OCI-LY7 (cell line): ENCODE measurements at regions not wholly inside any gene's neighbourhood (a gene's known extent, or its start where the extent isn't known, plus 50 kb on each side); places are given as distances from the start of the nearest gene placed in this dataset.

ENCODE experiments used
- BruUV-seq: library from RNA; stranded (reverse); fragments of 400-500 nt; replicated peaks from 2 replicates; lab custom pipeline; 2021; lab: Mats Ljungman, UMichigan
- CTCF ChIA-PET: fragments of 300-600 bp; sonication (Branson Sonifier 250); formaldehyde crosslinking; loops from one replicate; lab custom pipeline; 2022; ENCODE audit warnings: antibody characterized with exemption; ENCODE audit not compliant: unreplicated experiment; lab: Charles Lee
- POLR2A ChIA-PET: fragments of 300-600 bp; sonication (Branson Sonifier 250); formaldehyde crosslinking; loops from one replicate; lab custom pipeline; 2022; ENCODE audit warnings: antibody characterized with exemption; lab: Charles Lee
- DNase-seq: peaks from one replicate; pipeline ENCODE4 v3.0.0-alpha.2; 2015; ENCODE audit warnings: low spot score
- H2AFZ ChIP-seq: fragments of 200-600 bp; sonication (generic), shearing (Covaris generic); 2 replicates; pipeline ENCODE4 v1.6.1; 2014; ENCODE audit warnings: mild to moderate bottlenecking, antibody characterized with exemption, low read length, moderate library complexity
- H3K27ac ChIP-seq: fragments of 200-600 bp; sonication (generic); 2 replicates; pipeline ENCODE4 v1.5.1; 2014; ENCODE audit warnings: mixed run types, low read depth, mild to moderate bottlenecking, moderate library complexity, low read length, inconsistent platforms; ENCODE audit not compliant: poor library complexity, severe bottlenecking
- H3K36me3 ChIP-seq: fragments of 200-600 bp; sonication (generic); 2 replicates; pipeline ENCODE4 v1.6.1; 2014; ENCODE audit warnings: mild to moderate bottlenecking, antibody characterized with exemption, low read length, moderate library complexity, mixed read lengths; ENCODE audit not compliant: insufficient read depth
- H3K4me1 ChIP-seq: fragments of 200-600 bp; sonication (generic); 2 replicates; pipeline ENCODE4 v1.5.1; 2014; ENCODE audit warnings: mild to moderate bottlenecking, low read length; ENCODE audit not compliant: insufficient read depth, poor library complexity, severe bottlenecking
- H3K4me2 ChIP-seq: fragments of 200-600 bp; sonication (generic); 2 replicates; pipeline ENCODE4 v1.6.1; 2014; ENCODE audit warnings: mild to moderate bottlenecking, low read length
- H3K4me3 ChIP-seq: fragments of 200-600 bp; sonication (generic); 2 replicates; pipeline ENCODE4 v1.5.1; 2014; ENCODE audit warnings: mild to moderate bottlenecking, low read depth, low read length; ENCODE audit not compliant: poor library complexity, severe bottlenecking
- H3K79me2 ChIP-seq: fragments of 200-600 bp; sonication (generic); 2 replicates; pipeline ENCODE4 v1.6.1; 2016; ENCODE audit warnings: low read depth, mild to moderate bottlenecking, low read length, moderate library complexity, mixed read lengths; ENCODE audit not compliant: insufficient read depth
- H3K9me2 ChIP-seq: fragments of 200-600 bp; sonication (generic); 2 replicates; pipeline ENCODE4 v1.6.1; 2016; ENCODE audit warnings: mild to moderate bottlenecking, low read length, mixed read lengths; ENCODE audit not compliant: insufficient read depth
- H3K9me3 ChIP-seq: fragments of 200-600 bp; sonication (generic); 2 replicates; pipeline ENCODE4 v1.6.1; 2014; ENCODE audit warnings: mild to moderate bottlenecking, mixed run types, low read length, mixed read lengths
- H4K20me1 ChIP-seq: fragments of 200-600 bp; sonication (generic); 2 replicates; pipeline ENCODE4 v1.6.1; 2014; ENCODE audit warnings: mild to moderate bottlenecking, antibody characterized with exemption, low read length, moderate library complexity, mixed read lengths; ENCODE audit not compliant: insufficient read depth
- EZH2phosphoT487 ChIP-seq: fragments of 200-600 bp; sonication (generic); IDR thresholded peaks from 2 replicates; pipeline ENCODE4 v1.6.1; 2018; ENCODE audit warnings: low read depth, borderline replicate concordance, mild to moderate bottlenecking, mixed run types, antibody characterized with exemption, low read length, moderate library complexity, mixed read lengths
- intact Hi-C: fragments of 100-400 bp; cut with micrococcal nuclease; formaldehyde crosslinking; loops from one replicate; pipeline ENCODE4 v1.10.0; 2022; ENCODE audit not compliant: unreplicated experiment
- TF ChIP-seq, protein P1 (sequence below): fragments of 200-600 bp; sonication (generic); conservative IDR thresholded peaks from 2 replicates; pipeline ENCODE4 v1.5.1; 2014; ENCODE audit warnings: mild to moderate bottlenecking, antibody characterized with exemption, low read length, moderate library complexity, mixed read lengths

DNA sequence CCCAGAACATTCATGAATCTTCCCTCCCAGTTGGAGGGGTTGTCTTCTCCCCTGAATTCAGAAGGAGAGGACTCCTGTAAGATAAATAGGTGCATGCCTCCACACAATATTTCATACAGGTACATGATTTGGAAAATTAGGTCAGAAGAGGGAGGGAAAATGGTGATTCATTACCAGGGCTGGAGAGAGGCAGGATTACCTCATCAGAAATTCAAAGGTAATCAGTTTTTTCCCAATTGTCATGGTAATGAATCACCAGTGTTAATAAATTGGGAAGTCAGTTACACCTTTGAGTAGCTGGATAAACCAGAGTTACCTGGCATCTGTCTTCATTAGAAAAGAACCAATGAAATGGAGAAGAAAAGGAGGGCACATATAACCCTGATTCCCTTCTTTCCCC lies 128.5 kb downstream of the EN1 start:
- intact Hi-C loops, result no loop called here
- H4K20me1 ChIP-seq, result no peaks in the 10 kb centered on the region
- H3K36me3 ChIP-seq, result no peaks in the 10 kb centered on the region
- no peaks in the 10 kb centered on the region for H3K9me3 ChIP-seq
- H3K9me2 ChIP-seq, result no peaks in the 10 kb centered on the region
- DNase-seq, result no peak
- H2AFZ ChIP-seq, result no peak overlapping the region
- H3K4me1 ChIP-seq, result no peaks in the 10 kb centered on the region
- CTCF ChIA-PET, result no interaction called here
- H3K4me3 ChIP-seq, result no peak overlapping the region
- no TSS peak for BruUV-seq
- no peak overlapping the region for H3K27ac ChIP-seq
- no peak overlapping the region for H3K4me2 ChIP-seq
- POLR2A ChIA-PET, result no interaction called here
- TF ChIP-seq, protein P1, sequence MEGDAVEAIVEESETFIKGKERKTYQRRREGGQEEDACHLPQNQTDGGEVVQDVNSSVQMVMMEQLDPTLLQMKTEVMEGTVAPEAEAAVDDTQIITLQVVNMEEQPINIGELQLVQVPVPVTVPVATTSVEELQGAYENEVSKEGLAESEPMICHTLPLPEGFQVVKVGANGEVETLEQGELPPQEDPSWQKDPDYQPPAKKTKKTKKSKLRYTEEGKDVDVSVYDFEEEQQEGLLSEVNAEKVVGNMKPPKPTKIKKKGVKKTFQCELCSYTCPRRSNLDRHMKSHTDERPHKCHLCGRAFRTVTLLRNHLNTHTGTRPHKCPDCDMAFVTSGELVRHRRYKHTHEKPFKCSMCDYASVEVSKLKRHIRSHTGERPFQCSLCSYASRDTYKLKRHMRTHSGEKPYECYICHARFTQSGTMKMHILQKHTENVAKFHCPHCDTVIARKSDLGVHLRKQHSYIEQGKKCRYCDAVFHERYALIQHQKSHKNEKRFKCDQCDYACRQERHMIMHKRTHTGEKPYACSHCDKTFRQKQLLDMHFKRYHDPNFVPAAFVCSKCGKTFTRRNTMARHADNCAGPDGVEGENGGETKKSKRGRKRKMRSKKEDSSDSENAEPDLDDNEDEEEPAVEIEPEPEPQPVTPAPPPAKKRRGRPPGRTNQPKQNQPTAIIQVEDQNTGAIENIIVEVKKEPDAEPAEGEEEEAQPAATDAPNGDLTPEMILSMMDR, result no peak
- no peak for TF ChIP-seq EZH2phosphoT487
- no peaks in the 10 kb centered on the region for H3K79me2 ChIP-seq

DNA sequence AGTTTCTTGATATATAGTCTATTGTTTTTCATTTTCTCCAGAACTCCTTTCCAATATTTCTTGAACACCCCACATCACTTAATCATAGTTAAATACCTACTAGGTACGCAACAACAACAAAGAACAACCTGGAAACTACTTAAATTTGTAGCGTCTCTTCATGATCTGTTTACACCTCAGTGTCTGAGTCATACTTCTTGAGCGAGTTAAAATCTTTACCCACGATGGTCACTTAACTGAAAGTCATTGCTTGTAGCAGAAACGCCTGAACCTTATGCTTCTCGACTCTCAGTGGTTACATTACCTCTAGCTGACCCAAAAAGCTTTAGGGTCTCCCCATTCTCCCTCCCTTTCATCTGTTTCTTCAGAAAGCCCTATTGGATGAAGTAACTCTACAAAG lies 131.3 kb downstream of the EN1 start:
- Histone ChIP-seq H3K4me2 (no peak overlapping the region), H3K4me3 (no peak overlapping the region), H3K4me1 (no peaks in the 10 kb centered on the region), H3K27ac (no peak overlapping the region), H3K79me2 (no peaks in the 10 kb centered on the region), H4K20me1 (no peaks in the 10 kb centered on the region), H3K36me3 (no peaks in the 10 kb centered on the region), H3K9me2 (no peaks in the 10 kb centered on the region), H3K9me3 (no peaks in the 10 kb centered on the region), H2AFZ (no peak overlapping the region)
- TF ChIP-seq, protein P1, result no peak
- TF ChIP-seq EZH2phosphoT487, result no peak
- no peak for DNase-seq
- no TSS peak for BruUV-seq
- POLR2A ChIA-PET, result no interaction called here
- intact Hi-C loops, result no loop called here
- CTCF ChIA-PET, result no interaction called here

DNA sequence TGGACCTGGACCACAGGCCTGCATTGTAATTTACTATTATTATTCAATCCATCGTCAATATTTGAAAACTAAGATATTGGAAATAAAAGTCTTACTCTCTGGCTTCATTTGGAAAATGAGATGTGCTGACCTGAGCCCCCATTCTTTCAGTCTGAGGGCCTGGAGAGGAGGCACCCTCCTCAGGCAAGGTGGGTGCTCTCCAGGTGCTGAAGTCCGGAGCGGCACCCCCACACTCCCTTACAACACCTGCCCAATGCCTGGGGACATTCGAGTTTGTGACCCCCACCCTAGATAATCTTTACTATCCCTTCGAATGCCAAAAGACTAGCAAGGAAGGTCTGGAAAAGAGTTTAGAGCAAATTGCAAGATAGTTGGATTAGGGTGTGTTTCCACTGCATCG lies 133.3 kb downstream of the EN1 start:
- Histone ChIP-seq H2AFZ (no peak overlapping the region), H3K27ac (no peak overlapping the region), H4K20me1 (no peaks in the 10 kb centered on the region), H3K9me2 (no peaks in the 10 kb centered on the region), H3K36me3 (no peaks in the 10 kb centered on the region), H3K9me3 (no peaks in the 10 kb centered on the region), H3K4me2 (no peak overlapping the region), H3K4me3 (no peak overlapping the region), H3K79me2 (no peaks in the 10 kb centered on the region), H3K4me1 (no peaks in the 10 kb centered on the region)
- no TSS peak for BruUV-seq
- CTCF ChIA-PET, result no interaction called here
- intact Hi-C loops, result no loop called here
- no peak for DNase-seq
- POLR2A ChIA-PET, result no interaction called here
- TF ChIP-seq, protein P1, result no peak
- no peak for TF ChIP-seq EZH2phosphoT487
